HG03457 (cell line): ENCODE measurements at regions not wholly inside any gene's neighbourhood (a gene's known extent, or its start where the extent isn't known, plus 50 kb on each side); places are given as distances from the start of the nearest gene placed in this dataset.

Experiments
- ATAC-seq: cut with Tn5 transposase; IDR thresholded peaks from one replicate; pipeline ENCODE4 v1.9.1; 2021; ENCODE audit warnings: moderate number of reproducible peaks; ENCODE audit not compliant: unreplicated experiment

GRCh38 chr16:85557083-85557970, 55.8 kb upstream of the GSE1 start:
- ATAC-seq, result no peak

DNA sequence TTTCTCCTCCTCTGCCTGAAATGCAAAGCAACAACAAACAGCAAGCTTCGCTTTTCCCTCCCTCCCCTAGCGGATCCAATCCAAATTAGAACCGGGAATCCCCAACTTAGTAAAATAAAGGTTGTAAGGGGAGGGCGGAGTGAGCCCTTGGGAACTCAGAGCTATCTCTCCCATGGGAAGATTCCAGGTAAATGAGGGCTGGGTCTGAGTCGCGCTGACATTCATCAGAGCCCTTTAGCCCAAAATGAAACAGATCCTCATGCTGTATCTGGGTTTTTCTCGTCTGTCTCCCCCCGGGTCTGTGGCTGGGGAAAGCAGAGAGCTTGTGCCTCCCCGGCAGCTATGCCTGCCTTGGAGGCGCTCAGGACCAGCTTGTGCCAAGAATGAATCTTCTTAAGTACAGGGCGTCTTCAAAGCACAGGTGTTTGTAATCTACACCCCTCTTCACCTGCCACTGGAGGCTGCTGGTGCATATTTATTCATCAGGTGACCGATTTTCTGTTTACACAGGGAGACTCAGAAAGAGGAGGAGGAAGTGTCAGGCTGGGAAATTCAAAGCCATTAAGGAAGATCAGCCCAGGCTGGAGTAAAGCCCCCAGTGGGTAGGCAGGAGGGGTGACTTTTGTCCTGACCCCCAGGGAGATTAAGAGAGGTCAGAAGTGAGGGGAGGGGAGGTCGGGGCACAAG, 55.0 kb upstream of the GSE1 start:
- no peak for ATAC-seq

GRCh38 chr16:85560932-85561247, 52.2 kb upstream of the GSE1 start:
- no peak for ATAC-seq

GRCh38 chr16:85561248-85562092, 51.7 kb upstream of the GSE1 start:
- ATAC-seq, result no peak

GRCh38 chr16:85562093-85562786, 50.9 kb upstream of the GSE1 start:
- ATAC-seq, result no peak

GRCh38 chr16:85563034-85563433, 50.1 kb upstream of the GSE1 start:
- ATAC-seq, result no peak
